Midbrain (tissue), 1 donor: ENCODE measurements at regions not wholly inside any gene's neighbourhood (a gene's known extent, or its start where the extent isn't known, plus 50 kb on each side); places are given as distances from the start of the nearest gene placed in this dataset.

Experiments used
- DNase-seq: peaks from one replicate; lab custom pipeline; 2025; lab: John Stamatoyannopoulos, UW

GRCh38 chr15:38176155-38176554 is 76.5 kb upstream of the SPRED1 start:
- no peak for DNase-seq

GRCh38 chr15:38176691-38177090 is 75.9 kb upstream of the SPRED1 start:
- DNase-seq, result no peak

DNA sequence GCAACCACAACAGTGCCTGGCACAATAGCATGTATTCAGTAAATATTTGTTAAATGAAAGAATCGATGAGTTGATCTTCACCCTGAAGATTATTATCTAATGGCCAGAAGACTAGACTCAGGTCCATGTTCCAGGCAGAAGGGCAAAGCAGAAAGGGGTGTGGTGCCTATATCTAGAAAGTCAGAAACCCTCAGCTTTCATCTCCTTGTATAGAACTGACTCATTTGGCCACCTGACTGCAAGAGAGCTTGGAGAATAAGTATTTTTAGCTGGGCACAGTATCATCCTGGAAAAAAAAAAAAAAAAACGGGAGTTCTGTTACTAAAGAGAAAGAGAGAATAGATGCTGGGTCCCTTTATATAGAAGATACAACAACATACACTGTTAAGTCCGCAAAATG is 69.7 kb upstream of the SPRED1 start:
- no peak for DNase-seq

DNA sequence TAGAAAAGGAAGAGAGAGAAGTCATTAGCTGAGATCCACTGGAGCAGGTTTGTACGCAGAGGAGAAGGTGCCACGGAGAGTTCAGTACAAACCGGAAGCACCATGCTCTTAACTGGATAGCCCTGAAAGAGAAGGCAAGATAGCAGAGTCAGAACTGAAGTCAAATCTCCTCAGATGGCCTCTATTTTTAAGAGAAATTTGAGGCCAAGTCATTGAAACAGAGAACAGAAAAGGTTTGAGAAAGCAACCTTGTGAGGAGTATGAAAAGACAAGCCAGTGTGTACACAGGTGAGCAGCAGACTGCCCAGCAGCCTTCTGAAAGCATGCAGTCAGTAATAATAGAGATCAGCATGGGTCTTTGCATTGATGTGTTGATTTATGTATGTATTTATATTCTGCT is 66.1 kb upstream of the SPRED1 start:
- DNase-seq, result no peak

- DNase-seq, result no peak
Measured at GRCh38 chr15:38187630-38188313, 64.9 kb upstream of the SPRED1 start.

DNA sequence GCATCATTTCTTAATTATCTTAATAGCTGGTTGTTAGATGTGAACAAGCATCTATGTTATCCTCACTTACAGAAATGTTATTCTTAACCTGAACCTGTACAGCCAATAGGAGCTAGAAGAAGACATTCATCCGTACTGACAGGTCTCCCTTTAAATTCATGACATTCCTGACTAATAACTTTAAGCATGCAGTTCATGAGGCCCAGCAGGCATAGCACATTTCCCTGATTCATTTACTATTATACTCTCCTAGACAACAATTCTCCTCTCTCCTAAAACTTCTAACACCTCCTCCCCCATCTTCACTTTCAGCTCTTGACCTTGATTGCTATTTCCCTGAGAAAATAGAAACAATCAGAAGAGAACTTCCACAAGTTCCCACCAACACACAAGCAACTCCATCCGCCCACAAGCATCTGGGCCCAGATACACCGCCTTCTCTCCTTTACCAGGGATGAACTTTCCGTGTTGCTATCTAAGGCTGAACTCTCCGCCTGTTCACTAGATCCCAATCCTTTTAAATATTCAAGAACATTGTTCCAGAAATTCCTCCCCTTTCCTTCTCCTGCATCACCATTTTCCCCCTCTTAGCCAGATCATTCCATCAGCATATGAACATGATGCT is 62.9 kb upstream of the SPRED1 start:
- no peak for DNase-seq

DNA sequence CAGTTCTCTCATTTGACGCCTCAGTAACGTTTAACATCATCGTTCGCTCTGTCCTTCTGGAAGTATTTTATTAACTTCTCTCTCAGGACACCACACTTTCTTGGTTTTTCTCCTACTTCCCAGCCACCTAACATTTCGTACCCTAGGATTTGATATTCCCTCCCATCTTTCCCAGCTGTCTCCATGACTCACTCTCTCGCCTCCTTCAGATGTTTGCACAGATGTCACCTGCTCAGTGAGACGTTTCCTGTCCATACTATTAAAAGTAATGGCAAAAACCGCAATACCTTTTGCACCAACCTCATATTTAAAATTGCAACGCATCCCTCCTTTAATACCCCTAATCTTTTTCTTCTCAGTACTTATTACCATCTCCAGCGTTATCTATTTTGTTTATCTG is 62.1 kb upstream of the SPRED1 start:
- DNase-seq, result no peak

- DNase-seq, result no peak
Measured at GRCh38 chr15:38192496-38192895, 60.1 kb upstream of the SPRED1 start.

DNA sequence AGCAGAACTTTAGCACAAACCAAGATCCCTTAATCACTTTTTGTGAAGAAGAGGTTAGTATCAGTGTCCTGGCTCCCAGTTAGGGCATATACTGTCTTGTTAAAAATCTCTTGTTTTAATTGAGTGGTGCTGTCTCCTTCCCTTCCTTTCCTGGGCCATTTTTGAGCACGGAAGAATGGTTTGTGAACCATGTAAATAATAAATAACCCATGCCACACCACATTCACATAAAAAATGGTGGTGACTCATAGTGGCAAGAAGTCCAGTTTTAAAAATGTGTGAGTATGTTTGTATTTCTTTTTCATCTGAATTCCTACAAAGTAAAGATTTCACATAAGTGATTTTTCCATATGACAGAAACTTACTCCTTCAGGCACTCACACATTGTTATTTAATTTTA is 59.1 kb upstream of the SPRED1 start:
- no peak for DNase-seq

DNA sequence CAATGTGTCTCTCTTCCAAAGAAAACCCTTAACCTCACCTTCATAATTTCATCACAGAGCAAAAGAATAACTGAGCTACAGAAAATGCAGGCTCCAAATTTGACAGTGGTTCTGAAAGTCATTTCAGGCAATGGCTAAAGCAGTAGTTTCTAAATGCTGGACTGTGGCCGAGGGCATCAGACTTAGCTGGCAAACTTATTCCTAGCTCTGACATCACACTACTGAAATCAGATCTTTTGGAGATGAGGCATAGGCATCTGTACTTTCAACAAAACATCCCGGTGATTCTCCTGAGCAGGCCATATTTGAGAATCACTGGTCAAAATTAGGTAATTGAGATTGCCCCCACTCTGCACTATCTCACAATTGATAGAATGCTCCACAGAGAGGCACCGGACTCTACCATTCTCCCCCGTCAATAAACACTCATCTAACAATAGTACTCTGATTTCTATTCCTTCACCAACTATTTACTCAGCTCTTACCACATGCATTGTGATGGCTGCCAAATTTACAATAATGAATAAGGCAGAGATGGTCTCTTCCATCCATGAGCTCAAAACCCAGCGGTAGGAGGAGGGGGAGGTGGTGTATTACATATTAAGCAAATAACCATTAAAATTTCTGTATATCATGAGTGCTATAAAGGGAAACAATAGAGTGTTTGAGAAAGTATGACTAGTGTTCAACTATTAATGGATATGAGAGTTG is 57.3 kb upstream of the SPRED1 start:
- no peak for DNase-seq

DNA sequence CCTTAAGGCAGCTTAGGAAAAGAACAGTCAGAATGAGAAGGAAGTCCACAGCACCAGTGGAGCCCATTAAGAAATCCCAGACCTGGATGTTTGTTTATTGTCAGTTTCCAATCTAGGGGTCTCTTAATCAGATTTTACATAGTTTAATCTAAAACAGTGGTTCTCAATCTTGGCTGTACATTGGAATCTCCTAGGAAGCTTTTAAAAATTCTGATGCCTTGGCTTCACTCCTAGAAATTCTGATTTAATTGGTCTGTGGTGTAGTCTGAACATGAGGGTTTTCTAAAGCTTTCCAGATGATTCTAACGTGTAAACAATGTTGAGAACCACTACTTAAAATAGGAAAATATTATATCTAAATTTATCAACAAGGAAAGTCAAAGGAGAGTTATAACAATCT is 56.6 kb upstream of the SPRED1 start:
- DNase-seq, result no peak

DNA sequence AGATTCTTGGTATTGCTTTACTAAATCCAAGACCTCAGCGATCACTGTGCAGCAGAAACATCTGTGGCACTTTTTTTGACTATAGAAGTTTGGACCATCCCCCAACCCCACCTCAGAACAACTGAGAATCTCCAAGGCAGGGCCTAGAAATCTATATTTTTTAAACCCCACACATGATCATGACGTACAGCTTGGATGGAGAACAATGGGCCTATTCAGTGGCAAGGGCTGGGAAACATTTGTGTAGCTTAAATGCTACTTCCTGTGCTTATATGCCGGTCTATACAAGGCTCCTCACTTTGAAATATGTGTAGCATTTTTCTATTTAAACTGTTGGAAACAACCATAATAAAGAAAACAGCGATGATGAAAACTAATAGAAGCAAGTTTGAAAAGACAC is 55.1 kb upstream of the SPRED1 start:
- no peak for DNase-seq

- no peak for DNase-seq
Measured at GRCh38 chr15:38201714-38202113, 50.9 kb upstream of the SPRED1 start.

- no peak for DNase-seq
Measured at GRCh38 chr15:38202361-38202760, 50.3 kb upstream of the SPRED1 start.
